Upper lobe of left lung (tissue), 6 donors: ENCODE measurements at regions not wholly inside any gene's neighbourhood (a gene's known extent, or its start where the extent isn't known, plus 50 kb on each side); places are given as distances from the start of the nearest gene placed in this dataset.

Experiments used
- ATAC-seq, 2 donors: fragments of 200-7000 bp; cut with Tn5 transposase; one replicate each; pipeline ENCODE4 v1.9.1; 2022; ENCODE audit warnings: mild to moderate bottlenecking in 2 of 2, moderate library complexity in 2 of 2; ENCODE audit not compliant: low FRiP score in 2 of 2
- DNase-seq, 2 donors: peaks; one replicate each; pipeline ENCODE4 v3.0.0-alpha.2; 2019 to 2020
- H3K27ac ChIP-seq, 4 donors: fragments of 200-600 bp; sonication (generic); one replicate each; pipeline ENCODE4 v1.5.1; 2016 to 2019
- H3K27me3 ChIP-seq, 4 donors: fragments of 200-600 bp; sonication (generic); one replicate each; pipeline ENCODE4 v1.5.1; 2017 to 2019
- H3K36me3 ChIP-seq, 4 donors: fragments of 200-600 bp; sonication (generic); one replicate each; pipeline ENCODE4 v1.5.1; 2016 to 2019
- H3K4me1 ChIP-seq, 4 donors: fragments of 200-600 bp; sonication (generic); one replicate each; pipeline ENCODE4 v1.5.1; 2018 to 2019
- H3K4me3 ChIP-seq, 4 donors: fragments of 200-600 bp; sonication (generic); one replicate each; pipeline ENCODE4 v1.5.1; 2017 to 2019; ENCODE audit warnings: mild to moderate bottlenecking in 2 of 4, moderate library complexity in 1 of 4
- H3K9me3 ChIP-seq, 4 donors: fragments of 200-600 bp; sonication (generic); one replicate each; pipeline ENCODE4 v1.5.1; 2018 to 2019
- CTCF ChIP-seq, 6 experiments: fragments of 450-650 bp in 4 of 6; fragments of 200-600 bp in 2 of 6; sonication (generic) in 2 of 6; IDR thresholded peaks; one replicate each; pipeline ENCODE4 v1.5.1; 2016 to 2019; ENCODE audit warnings: antibody characterized with exemption in 6 of 6
- EP300 ChIP-seq, 4 donors: sonication (generic); formaldehyde crosslinking; IDR thresholded peaks; one replicate each; pipeline ENCODE4 v1.5.1; 2017; ENCODE audit warnings: antibody characterized with exemption in 4 of 4, control low read depth in 2 of 4
- POLR2A ChIP-seq, 4 donors: fragments of 450-650 bp; IDR thresholded peaks; one replicate each; pipeline ENCODE4 v1.5.1; 2016 to 2017; ENCODE audit warnings: antibody characterized with exemption in 4 of 4, mild to moderate bottlenecking in 2 of 4
- POLR2AphosphoS5 ChIP-seq, 2 donors: sonication (generic); formaldehyde crosslinking; IDR thresholded peaks; one replicate each; pipeline ENCODE4 v1.5.1; 2017; ENCODE audit warnings: antibody characterized with exemption in 2 of 2
- WGBS, 2 donors: methylation state at CpG; one replicate each; pipeline ENCODE4 v1.1.5; 2017 to 2018; 5-methylcytosine and 5-hydroxymethylcytosine counted together
- donor health status: DM: no; HTN: no; CAD: no; lungs with moderate emphysema.
- donor health status: DM: no; HTN: yes; CAD: no; lungs with severe emphysema.

GRCh38 chr7:53684693-53685092 lies 649.3 kb downstream of the POM121L12 start:
- 82% methylated on average over 3 of the region's 3 CpGs for WGBS, 2 donors

GRCh38 chr7:53690411-53690810 lies 655.0 kb downstream of the POM121L12 start:
- ATAC-seq, result no peak
- Histone ChIP-seq H3K9me3 (no peaks in the 10 kb centered on the region), H3K4me3 (no peak overlapping the region), H3K27ac (no peak overlapping the region), H3K36me3 (no peaks in the 10 kb centered on the region), H3K27me3 (no peaks in the 10 kb centered on the region), H3K4me1 (no peaks in the 10 kb centered on the region)
- DNase-seq, result no peak
- 89 to 92% methylated on average over 2 of the region's 2 CpGs for WGBS, 2 donors
- TF ChIP-seq CTCF (IDR thresholded peaks at IDR 0.05) (no peak), POLR2AphosphoS5 (IDR thresholded peaks at IDR 0.05) (no peak), POLR2A (IDR thresholded peaks at IDR 0.05) (no peak), EP300 (IDR thresholded peaks at IDR 0.05) (no peak)

More at GRCh38 chr7:53684693-53685092, 649.3 kb downstream of the POM121L12 start:
- Histone ChIP-seq H3K36me3 (no peaks in the 10 kb centered on the region), H3K9me3 (no peaks in the 10 kb centered on the region), H3K4me3 (no peak overlapping the region), H3K4me1 (no peaks in the 10 kb centered on the region), H3K27me3 (no peaks in the 10 kb centered on the region), H3K27ac (no peak overlapping the region)
- no peak for TF ChIP-seq POLR2AphosphoS5 (IDR thresholded peaks at IDR 0.05)
- no peak for TF ChIP-seq CTCF (IDR thresholded peaks at IDR 0.05)
- DNase-seq, result no peak
- ATAC-seq, result no peak

- WGBS, 2 donors, result 62% methylated on average over 1 of the region's 1 CpG
Observed at GRCh38 chr7:53697913-53698312, 662.5 kb downstream of the POM121L12 start.

GRCh38 chr7:53699215-53699837 lies 663.9 kb downstream of the POM121L12 start:
- Histone ChIP-seq H3K9me3 (no peaks in the 10 kb centered on the region), H3K27ac (no peak overlapping the region), H3K27me3 (no peaks in the 10 kb centered on the region), H3K4me3 (no peak overlapping the region), H3K4me1 (no peaks in the 10 kb centered on the region), H3K36me3 (no peaks in the 10 kb centered on the region)
- ATAC-seq, result no peak
- no peak for DNase-seq
- 82 to 86% methylated on average over 5 of the region's 5 CpGs for WGBS, 2 donors
- no peak for TF ChIP-seq EP300 (IDR thresholded peaks at IDR 0.05)
- TF ChIP-seq POLR2A (IDR thresholded peaks at IDR 0.05), result no peak
- no peak for TF ChIP-seq POLR2AphosphoS5 (IDR thresholded peaks at IDR 0.05)
- TF ChIP-seq CTCF (IDR thresholded peaks at IDR 0.05), result no peak

More at GRCh38 chr7:53697913-53698312, 662.5 kb downstream of the POM121L12 start:
- DNase-seq, result no peak
- ATAC-seq, result no peak
- TF ChIP-seq POLR2A (IDR thresholded peaks at IDR 0.05), result no peak
- no peak for TF ChIP-seq POLR2AphosphoS5 (IDR thresholded peaks at IDR 0.05)
- no peak for TF ChIP-seq EP300 (IDR thresholded peaks at IDR 0.05)
- no peak for TF ChIP-seq CTCF (IDR thresholded peaks at IDR 0.05)
- H3K9me3 ChIP-seq, result no peaks in the 10 kb centered on the region
- no peak overlapping the region for H3K27ac ChIP-seq
- no peak overlapping the region for H3K4me3 ChIP-seq
- H3K36me3 ChIP-seq, result no peaks in the 10 kb centered on the region
- H3K4me1 ChIP-seq, result no peaks in the 10 kb centered on the region
- H3K27me3 ChIP-seq, result no peaks in the 10 kb centered on the region

- DNase-seq (no peak), ATAC-seq (no peak)
- no peak for TF ChIP-seq EP300 (IDR thresholded peaks at IDR 0.05)
- no peak for TF ChIP-seq POLR2AphosphoS5 (IDR thresholded peaks at IDR 0.05)
- no peak for TF ChIP-seq POLR2A (IDR thresholded peaks at IDR 0.05)
- TF ChIP-seq CTCF (IDR thresholded peaks at IDR 0.05), result no peak
- no peaks in the 10 kb centered on the region for H3K9me3 ChIP-seq
- H3K4me3 ChIP-seq, result no peak overlapping the region
- H3K27ac ChIP-seq, result no peak overlapping the region
- WGBS, 2 donors, result 83 to 85% methylated on average over 3 of the region's 3 CpGs
- H3K36me3 ChIP-seq, result no peaks in the 10 kb centered on the region
- H3K4me1 ChIP-seq, result no peaks in the 10 kb centered on the region
- H3K27me3 ChIP-seq, result no peaks in the 10 kb centered on the region
Observed at GRCh38 chr7:53719122-53719521, 683.7 kb downstream of the POM121L12 start.
